RWPE1 (cell line): ENCODE measurements at regions not wholly inside any gene's neighbourhood (a gene's known extent, or its start where the extent isn't known, plus 50 kb on each side); places are given as distances from the start of the nearest gene placed in this dataset.

ENCODE experiments used
- CTCF ChIA-PET: fragments of 350-600 bp; sonication (Branson Sonifier 250); formaldehyde crosslinking; extraction: SDS; loops from one replicate; lab custom pipeline; 2021; lab: Yijun Ruan, JAX
- POLR2A ChIA-PET: fragments of 400-600 bp; formaldehyde crosslinking; extraction: SDS; loops from one replicate; lab custom pipeline; 2020; ENCODE audit warnings: antibody characterized with exemption; ENCODE audit not compliant: low non-redundant PET; lab: Yijun Ruan, JAX
- DNase-seq: peaks from one replicate; pipeline ENCODE4 v3.0.0; 2012; ENCODE audit warnings: low spot score
- H3K27ac ChIP-seq: fragments of 450-650 bp; 2 replicates; pipeline ENCODE4 v1.5.1; 2017
- CTCF ChIP-seq: fragments of 450-650 bp; conservative IDR thresholded peaks from 2 replicates; pipeline ENCODE4 v1.5.1; 2017; ENCODE audit warnings: low read depth, mild to moderate bottlenecking

- ChIA-PET CTCF (no interaction called here), POLR2A (no interaction called here)
- no peak for TF ChIP-seq CTCF
- H3K27ac ChIP-seq, result no peak overlapping the region
- DNase-seq, result no peak
These were observed 104.9 kb downstream of the PLEKHG1 start for GRCh38 chr6:150704447-150705192.

GRCh38 chr6:150705392-150705791, 105.7 kb downstream of the PLEKHG1 start:
- H3K27ac ChIP-seq, result no peak overlapping the region
- ChIA-PET POLR2A (no interaction called here), CTCF (no interaction called here)
- DNase-seq, result no peak
- no peak for TF ChIP-seq CTCF

- CTCF ChIA-PET, result no interaction called here
- POLR2A ChIA-PET, result no interaction called here
- H3K27ac ChIP-seq, result no peak overlapping the region
- TF ChIP-seq CTCF, result no peak
- DNase-seq, result no peak
These were observed 110.6 kb downstream of the PLEKHG1 start for GRCh38 chr6:150710236-150710635.

GRCh38 chr6:150711061-150711460, 111.4 kb downstream of the PLEKHG1 start:
- ChIA-PET POLR2A (no interaction called here), CTCF (interaction anchor here (0.6 kb wide), 1 partner anchor 1377 kb away, joined by 3 read pairs; no protein-coding TSS in a partner anchor)
- DNase-seq, result no peak
- no peak overlapping the region for H3K27ac ChIP-seq
- no peak for TF ChIP-seq CTCF

- CTCF ChIA-PET, result interaction anchor here (0.6 kb wide), 1 partner anchor 55 kb away, joined by 3 read pairs; no protein-coding TSS in a partner anchor
- no peak overlapping the region for H3K27ac ChIP-seq
- no peak for TF ChIP-seq CTCF
- POLR2A ChIA-PET, result no interaction called here
- DNase-seq, result no peak
These were observed 112.2 kb downstream of the PLEKHG1 start for GRCh38 chr6:150711584-150712504.

GRCh38 chr6:150712505-150713252, 113.0 kb downstream of the PLEKHG1 start:
- CTCF ChIA-PET, result interaction anchor here (0.6 kb wide), 1 partner anchor 56 kb away, joined by 3 read pairs; no protein-coding TSS in a partner anchor
- no peak for TF ChIP-seq CTCF
- no peak overlapping the region for H3K27ac ChIP-seq
- DNase-seq, result no peak
- POLR2A ChIA-PET, result no interaction called here
